ENCODE measurements at regions not wholly inside any gene's neighbourhood (a gene's known extent, or its start where the extent isn't known, plus 50 kb on each side); places are given as distances from the start of the nearest gene placed in this dataset.

GRCh38 chr9:13013991-13014883, 239.4 kb downstream of the LURAP1L start:
- no peak for TF ChIP-seq EZH2 (IDR thresholded peaks at IDR 0.05; ENCODE audit: insufficient read depth, low read length)
- TF ChIP-seq, protein P1, sequence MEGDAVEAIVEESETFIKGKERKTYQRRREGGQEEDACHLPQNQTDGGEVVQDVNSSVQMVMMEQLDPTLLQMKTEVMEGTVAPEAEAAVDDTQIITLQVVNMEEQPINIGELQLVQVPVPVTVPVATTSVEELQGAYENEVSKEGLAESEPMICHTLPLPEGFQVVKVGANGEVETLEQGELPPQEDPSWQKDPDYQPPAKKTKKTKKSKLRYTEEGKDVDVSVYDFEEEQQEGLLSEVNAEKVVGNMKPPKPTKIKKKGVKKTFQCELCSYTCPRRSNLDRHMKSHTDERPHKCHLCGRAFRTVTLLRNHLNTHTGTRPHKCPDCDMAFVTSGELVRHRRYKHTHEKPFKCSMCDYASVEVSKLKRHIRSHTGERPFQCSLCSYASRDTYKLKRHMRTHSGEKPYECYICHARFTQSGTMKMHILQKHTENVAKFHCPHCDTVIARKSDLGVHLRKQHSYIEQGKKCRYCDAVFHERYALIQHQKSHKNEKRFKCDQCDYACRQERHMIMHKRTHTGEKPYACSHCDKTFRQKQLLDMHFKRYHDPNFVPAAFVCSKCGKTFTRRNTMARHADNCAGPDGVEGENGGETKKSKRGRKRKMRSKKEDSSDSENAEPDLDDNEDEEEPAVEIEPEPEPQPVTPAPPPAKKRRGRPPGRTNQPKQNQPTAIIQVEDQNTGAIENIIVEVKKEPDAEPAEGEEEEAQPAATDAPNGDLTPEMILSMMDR (IDR thresholded peaks at IDR 0.05; ENCODE audit: insufficient read depth, low read depth, low read length) = no peak
- peak overlapping the region; percentile 56 for H3K27ac Mint-ChIP-seq (ENCODE audit: unreplicated experiment)
- no peaks in the 10 kb centered on the region for H3K79me2 ChIP-seq (ENCODE audit: insufficient read depth, low read length)
- no peak overlapping the region for H3K27ac ChIP-seq (ENCODE audit: low read depth, low read length)
- no peaks in the 10 kb centered on the region for H3K9me3 Mint-ChIP-seq (ENCODE audit: unreplicated experiment)
- H3K4me2 ChIP-seq (ENCODE audit: low read length) = peak overlapping the region; percentile 34
- H3K9ac ChIP-seq (ENCODE audit: low read length) = no peak overlapping the region
- H3K4me3 Mint-ChIP-seq (ENCODE audit: unreplicated experiment) = no peak overlapping the region
- no peaks in the 10 kb centered on the region for H3K36me3 Mint-ChIP-seq (ENCODE audit: low read depth, unreplicated experiment)
- no peak overlapping the region for H2AFZ ChIP-seq (ENCODE audit: low read depth, low read length)
- H3K4me1 ChIP-seq (ENCODE audit: insufficient read depth, low read length) = peaks cover 7% of the 10 kb centered on the region
- no peaks in the 10 kb centered on the region for H4K20me1 ChIP-seq (ENCODE audit: insufficient read depth, low read length)
- H3K4me3 ChIP-seq (ENCODE audit: insufficient read depth, low read depth, low read length) = no peak overlapping the region
- peaks cover 8% of the 10 kb centered on the region for H3K4me1 Mint-ChIP-seq (ENCODE audit: low read depth, unreplicated experiment)
- DNase-seq (ENCODE audit: low read depth) (peak; percentile 83), FAIRE-seq (peak; percentile 34)
- no peaks in the 10 kb centered on the region for H3K27me3 ChIP-seq (ENCODE audit: insufficient read depth, low read length)
- no peaks in the 10 kb centered on the region for H3K27me3 Mint-ChIP-seq (ENCODE audit: low read depth, unreplicated experiment)
- H3K36me3 ChIP-seq (ENCODE audit: insufficient read depth, low read length) = no peaks in the 10 kb centered on the region
- H3K9me3 ChIP-seq (ENCODE audit: insufficient read depth, low read depth, low read length) = no peaks in the 10 kb centered on the region

GRCh38 chr9:13017260-13017659, 242.4 kb downstream of the LURAP1L start:
- H3K4me3 ChIP-seq (ENCODE audit: insufficient read depth, low read depth, low read length) = no peak overlapping the region
- Mint-ChIP-seq H3K27me3 (ENCODE audit: low read depth, unreplicated experiment) (no peaks in the 10 kb centered on the region), H3K4me3 (ENCODE audit: unreplicated experiment) (no peak overlapping the region), H3K9me3 (ENCODE audit: unreplicated experiment) (no peaks in the 10 kb centered on the region), H3K27ac (ENCODE audit: unreplicated experiment) (no peak overlapping the region), H3K36me3 (ENCODE audit: low read depth, unreplicated experiment) (no peaks in the 10 kb centered on the region), H3K4me1 (ENCODE audit: low read depth, unreplicated experiment) (peaks cover 8% of the 10 kb centered on the region)
- H3K9ac ChIP-seq (ENCODE audit: low read length) = no peak overlapping the region
- H3K79me2 ChIP-seq (ENCODE audit: insufficient read depth, low read length) = no peaks in the 10 kb centered on the region
- DNase-seq (ENCODE audit: low read depth) (no peak), FAIRE-seq (no peak)
- H3K36me3 ChIP-seq (ENCODE audit: insufficient read depth, low read length) = no peaks in the 10 kb centered on the region
- no peak overlapping the region for H2AFZ ChIP-seq (ENCODE audit: low read depth, low read length)
- H3K27ac ChIP-seq (ENCODE audit: low read depth, low read length) = no peak overlapping the region
- H3K4me2 ChIP-seq (ENCODE audit: low read length) = no peak overlapping the region
- H3K27me3 ChIP-seq (ENCODE audit: insufficient read depth, low read length) = no peaks in the 10 kb centered on the region
- H3K4me1 ChIP-seq (ENCODE audit: insufficient read depth, low read length) = peaks cover 7% of the 10 kb centered on the region
- no peaks in the 10 kb centered on the region for H3K9me3 ChIP-seq (ENCODE audit: insufficient read depth, low read depth, low read length)
- no peaks in the 10 kb centered on the region for H4K20me1 ChIP-seq (ENCODE audit: insufficient read depth, low read length)
- TF ChIP-seq, protein P1 (IDR thresholded peaks at IDR 0.05; ENCODE audit: insufficient read depth, low read depth, low read length) = no peak
- TF ChIP-seq EZH2 (IDR thresholded peaks at IDR 0.05; ENCODE audit: insufficient read depth, low read length) = no peak
